Osteocyte (in vitro differentiated cells): ENCODE measurements at regions not wholly inside any gene's neighbourhood (a gene's known extent, or its start where the extent isn't known, plus 50 kb on each side); places are given as distances from the start of the nearest gene placed in this dataset.

Experiments used
- DNase-seq: peaks from one replicate; pipeline ENCODE4 v3.0.0; 2021; ENCODE audit warnings: mixed read lengths; ENCODE audit not compliant: unreplicated experiment; ENCODE audit errors: extremely low spot score
- H3K27ac Mint-ChIP-seq: one replicate; pipeline ENCODE4 v1.8.0; 2021; ENCODE audit warnings: mild to moderate bottlenecking, mixed read lengths; ENCODE audit not compliant: unreplicated experiment
- H3K27me3 Mint-ChIP-seq: one replicate; pipeline ENCODE4 v1.8.0; 2021; ENCODE audit warnings: mixed read lengths; ENCODE audit not compliant: unreplicated experiment
- H3K36me3 Mint-ChIP-seq: one replicate; pipeline ENCODE4 v1.8.0; 2021; ENCODE audit warnings: mixed read lengths; ENCODE audit not compliant: unreplicated experiment
- H3K4me1 Mint-ChIP-seq: one replicate; pipeline ENCODE4 v1.8.0; 2021; ENCODE audit warnings: mixed read lengths; ENCODE audit not compliant: unreplicated experiment
- H3K4me3 Mint-ChIP-seq: one replicate; pipeline ENCODE4 v1.8.0; 2021; ENCODE audit warnings: mild to moderate bottlenecking, moderate library complexity, mixed read lengths; ENCODE audit not compliant: unreplicated experiment
- H3K9me3 Mint-ChIP-seq: one replicate; pipeline ENCODE4 v1.8.0; 2021; ENCODE audit warnings: mixed read lengths; ENCODE audit not compliant: unreplicated experiment
- CTCF ChIP-seq: fragments of 200-600 bp; sonication (generic); IDR thresholded peaks from 2 replicates; pipeline ENCODE4 v1.5.0; 2021; ENCODE audit warnings: antibody characterized with exemption, mild to moderate bottlenecking, moderate library complexity

- Mint-ChIP-seq H3K27me3 (no peaks in the 10 kb centered on the region), H3K36me3 (no peaks in the 10 kb centered on the region), H3K4me1 (peaks cover 5% of the 10 kb centered on the region), H3K4me3 (no peak overlapping the region), H3K9me3 (no peaks in the 10 kb centered on the region), H3K27ac (no peak overlapping the region)
- no peak for TF ChIP-seq CTCF
- DNase-seq: no peak
These were observed 277.4 kb upstream of the GRIP1 start for GRCh38 chr12:66956300-66956699.

GRCh38 chr12:66959276-66959675 is 280.4 kb upstream of the GRIP1 start:
- no peak for DNase-seq
- Mint-ChIP-seq H3K27me3 (no peaks in the 10 kb centered on the region), H3K9me3 (no peaks in the 10 kb centered on the region), H3K36me3 (no peaks in the 10 kb centered on the region), H3K4me3 (no peak overlapping the region), H3K4me1 (peaks cover 5% of the 10 kb centered on the region), H3K27ac (no peak overlapping the region)
- TF ChIP-seq CTCF: no peak

- Mint-ChIP-seq H3K4me3 (no peak overlapping the region), H3K27ac (no peak overlapping the region), H3K27me3 (no peaks in the 10 kb centered on the region), H3K9me3 (no peaks in the 10 kb centered on the region), H3K36me3 (no peaks in the 10 kb centered on the region), H3K4me1 (peaks cover 8% of the 10 kb centered on the region)
- no peak for DNase-seq
- no peak for TF ChIP-seq CTCF
These were observed 281.1 kb upstream of the GRIP1 start for GRCh38 chr12:66960006-66960405.

- Mint-ChIP-seq H3K36me3 (no peaks in the 10 kb centered on the region), H3K4me3 (no peak overlapping the region), H3K27me3 (no peaks in the 10 kb centered on the region), H3K9me3 (no peaks in the 10 kb centered on the region), H3K4me1 (peaks cover 8% of the 10 kb centered on the region), H3K27ac (no peak overlapping the region)
- TF ChIP-seq CTCF: no peak
- no peak for DNase-seq
These were observed 282.1 kb upstream of the GRIP1 start for GRCh38 chr12:66960704-66961690.

- Mint-ChIP-seq H3K36me3 (no peaks in the 10 kb centered on the region), H3K27me3 (no peaks in the 10 kb centered on the region), H3K27ac (no peak overlapping the region), H3K4me1 (peaks cover 8% of the 10 kb centered on the region), H3K9me3 (no peaks in the 10 kb centered on the region), H3K4me3 (no peak overlapping the region)
- no peak for DNase-seq
- no peak for TF ChIP-seq CTCF
These were observed 283.4 kb upstream of the GRIP1 start for GRCh38 chr12:66962290-66962689.
